Calu3 (cell line): ENCODE measurements at regions not wholly inside any gene's neighbourhood (a gene's known extent, or its start where the extent isn't known, plus 50 kb on each side); places are given as distances from the start of the nearest gene placed in this dataset.
A peak's percentile ranks its signal among the peaks of the same experiment; 100 is the strongest.

Experiments
- BruUV-seq: library from RNA; stranded (reverse); fragments of 400-500 nt; replicated peaks from 2 replicates; lab custom pipeline; 2021; lab: Mats Ljungman, UMichigan
- CTCF ChIA-PET: fragments of 300-600 bp; sonication (Branson Sonifier 250); formaldehyde crosslinking; loops from one replicate; lab custom pipeline; 2022; ENCODE audit warnings: antibody characterized with exemption; lab: Charles Lee
- DNase-seq: peaks from one replicate; pipeline ENCODE4 v3.0.0; 2022
- H3K27ac Mint-ChIP-seq: one replicate; pipeline ENCODE4 v1.8.0; 2022; ENCODE audit warnings: mixed read lengths; ENCODE audit not compliant: unreplicated experiment
- H3K27me3 Mint-ChIP-seq: one replicate; pipeline ENCODE4 v1.8.0; 2022; ENCODE audit warnings: mixed read lengths; ENCODE audit not compliant: unreplicated experiment
- H3K36me3 Mint-ChIP-seq: one replicate; pipeline ENCODE4 v1.8.0; 2022; ENCODE audit warnings: mild to moderate bottlenecking, moderate library complexity, mixed read lengths; ENCODE audit not compliant: insufficient read depth, unreplicated experiment
- H3K4me1 Mint-ChIP-seq: one replicate; pipeline ENCODE4 v1.8.0; 2022; ENCODE audit warnings: mild to moderate bottlenecking, low read depth, mixed read lengths; ENCODE audit not compliant: unreplicated experiment
- H3K4me3 Mint-ChIP-seq: one replicate; pipeline ENCODE4 v1.8.0; 2022; ENCODE audit warnings: mild to moderate bottlenecking, low read depth, moderate library complexity, mixed read lengths; ENCODE audit not compliant: unreplicated experiment
- H3K9me3 Mint-ChIP-seq: one replicate; pipeline ENCODE4 v1.8.0; 2022; ENCODE audit warnings: low read depth, mixed read lengths; ENCODE audit not compliant: unreplicated experiment
- CTCF ChIP-seq: fragments of 200-600 bp; IDR thresholded peaks from one replicate; pipeline ENCODE4 v1.8.0; 2022; ENCODE audit warnings: antibody characterized with exemption; ENCODE audit not compliant: unreplicated experiment
- intact Hi-C: fragments of 100-400 bp; cut with micrococcal nuclease; formaldehyde crosslinking; loops from one replicate; pipeline ENCODE4 v1.10.0; 2022; ENCODE audit not compliant: unreplicated experiment

GRCh38 chr10:31754803-31755624, 173.6 kb downstream of the ARHGAP12 start:
- Mint-ChIP-seq H3K4me3 (no peak overlapping the region), H3K27ac (no peak overlapping the region), H3K36me3 (peaks cover 13% of the 10 kb centered on the region), H3K9me3 (no peaks in the 10 kb centered on the region), H3K4me1 (peaks cover 16% of the 10 kb centered on the region), H3K27me3 (no peaks in the 10 kb centered on the region)
- TF ChIP-seq CTCF = no peak
- CTCF ChIA-PET = interaction anchor here (0.7 kb wide), 1 partner anchor 186 kb away, joined by 8 read pairs; no protein-coding TSS in a partner anchor
- intact Hi-C loops = no loop called here
- BruUV-seq = no TSS peak
- peak; percentile 22 for DNase-seq

DNA sequence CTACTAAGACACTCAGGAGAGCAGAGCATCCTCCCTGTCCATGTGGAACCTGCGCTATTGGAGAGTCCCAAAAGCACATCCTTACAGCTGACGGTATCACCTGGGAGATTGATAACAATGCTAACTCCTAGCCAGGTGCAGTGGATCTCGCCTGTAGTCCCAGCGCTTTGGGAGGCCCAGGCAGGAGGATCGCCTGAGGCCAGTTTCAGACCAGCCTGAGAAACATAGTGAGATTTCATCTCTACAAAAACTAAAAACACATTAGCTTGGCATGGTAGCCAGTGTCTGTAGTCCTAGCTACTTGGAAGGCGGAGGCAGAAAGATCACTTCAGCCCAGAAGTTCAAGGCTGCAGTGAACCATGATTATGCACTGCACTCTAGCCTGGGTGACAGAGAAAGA, 174.9 kb downstream of the ARHGAP12 start:
- peaks cover 16% of the 10 kb centered on the region for H3K4me1 Mint-ChIP-seq
- intact Hi-C loops = no loop called here

DNA sequence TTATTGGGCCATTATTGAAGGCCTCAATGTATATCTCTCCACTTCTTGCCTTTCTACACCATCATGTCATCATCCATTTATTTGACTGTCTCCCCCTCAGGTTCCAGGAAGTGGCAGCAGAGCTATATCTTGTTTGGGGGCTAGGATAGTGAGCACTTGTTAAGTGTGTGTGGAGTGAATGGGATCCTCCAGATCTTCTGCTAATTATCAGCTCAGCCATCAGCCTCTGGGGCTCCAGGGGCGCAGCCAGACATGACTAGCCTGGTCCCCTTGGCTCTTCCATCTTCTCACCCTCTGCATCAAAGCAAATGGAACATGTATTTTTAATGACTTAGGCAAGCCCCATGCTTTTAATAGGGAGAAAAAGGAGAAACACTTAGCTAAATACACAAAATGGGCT, 176.5 kb downstream of the ARHGAP12 start:
- Mint-ChIP-seq H3K9me3 (no peaks in the 10 kb centered on the region), H3K27me3 (no peaks in the 10 kb centered on the region), H3K36me3 (no peaks in the 10 kb centered on the region), H3K4me1 (peaks cover 16% of the 10 kb centered on the region), H3K27ac (no peak overlapping the region), H3K4me3 (no peak overlapping the region)
- CTCF ChIA-PET = no interaction called here
- BruUV-seq = no TSS peak
- intact Hi-C loops = no loop called here
- no peak for DNase-seq
- no peak for TF ChIP-seq CTCF

More for the DNA sequence above, 174.9 kb downstream of the ARHGAP12 start:
- peaks cover under 1% of the 10 kb centered on the region for H3K36me3 Mint-ChIP-seq
- CTCF ChIA-PET = no interaction called here
- H3K9me3 Mint-ChIP-seq = no peaks in the 10 kb centered on the region
- DNase-seq = no peak
- H3K4me3 Mint-ChIP-seq = no peak overlapping the region
- no peak for TF ChIP-seq CTCF
- H3K27ac Mint-ChIP-seq = no peak overlapping the region
- no TSS peak for BruUV-seq
- no peaks in the 10 kb centered on the region for H3K27me3 Mint-ChIP-seq

DNA sequence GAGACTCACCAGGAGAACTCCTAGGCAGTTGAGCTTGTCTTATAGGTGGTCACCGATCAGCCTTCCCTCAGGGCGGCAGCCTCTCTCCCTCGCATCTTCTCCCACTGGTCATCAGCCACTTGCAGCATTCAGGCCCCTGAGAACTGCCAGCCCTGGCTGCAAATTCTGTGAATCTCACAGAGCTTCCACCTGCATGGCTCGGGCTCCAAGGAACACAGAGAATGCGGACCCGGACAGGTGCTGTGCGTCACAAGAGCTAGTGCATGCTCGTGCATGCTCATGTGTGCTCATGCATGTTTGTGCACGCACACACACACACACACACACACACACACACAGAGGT, 176.9 kb downstream of the ARHGAP12 start:
- H3K27ac Mint-ChIP-seq = no peak overlapping the region
- intact Hi-C loops = no loop called here
- DNase-seq = no peak
- H3K27me3 Mint-ChIP-seq = no peaks in the 10 kb centered on the region
- CTCF ChIA-PET = no interaction called here
- H3K4me1 Mint-ChIP-seq = peaks cover 16% of the 10 kb centered on the region
- no peak for TF ChIP-seq CTCF
- no peaks in the 10 kb centered on the region for H3K36me3 Mint-ChIP-seq
- no peaks in the 10 kb centered on the region for H3K9me3 Mint-ChIP-seq
- no TSS peak for BruUV-seq
- no peak overlapping the region for H3K4me3 Mint-ChIP-seq
